Endothelial cell (in vitro differentiated cells): ENCODE measurements at regions not wholly inside any gene's neighbourhood (a gene's known extent, or its start where the extent isn't known, plus 50 kb on each side); places are given as distances from the start of the nearest gene placed in this dataset.

Source experiments
- DNase-seq: peaks from one replicate; pipeline ENCODE4 v3.0.0; 2021; ENCODE audit warnings: low spot score
- H3K27ac Mint-ChIP-seq: one replicate; pipeline ENCODE4 v1.8.0; 2021; ENCODE audit warnings: mixed read lengths, inconsistent platforms; ENCODE audit not compliant: unreplicated experiment
- H3K27me3 Mint-ChIP-seq: one replicate; pipeline ENCODE4 v1.8.0; 2021; ENCODE audit warnings: mild to moderate bottlenecking, moderate library complexity, mixed read lengths, inconsistent platforms; ENCODE audit not compliant: unreplicated experiment
- H3K36me3 Mint-ChIP-seq: one replicate; pipeline ENCODE4 v1.8.0; 2021; ENCODE audit warnings: mild to moderate bottlenecking, low read depth, mixed read lengths, inconsistent platforms; ENCODE audit not compliant: unreplicated experiment
- H3K4me1 Mint-ChIP-seq: one replicate; pipeline ENCODE4 v1.8.0; 2021; ENCODE audit warnings: mild to moderate bottlenecking, mixed read lengths, inconsistent platforms; ENCODE audit not compliant: unreplicated experiment
- H3K4me3 Mint-ChIP-seq: one replicate; pipeline ENCODE4 v1.8.0; 2021; ENCODE audit warnings: mild to moderate bottlenecking, mixed read lengths, inconsistent platforms; ENCODE audit not compliant: unreplicated experiment
- H3K9me3 Mint-ChIP-seq: one replicate; pipeline ENCODE4 v1.8.0; 2021; ENCODE audit warnings: mixed read lengths, inconsistent platforms; ENCODE audit not compliant: unreplicated experiment
- CTCF ChIP-seq: fragments of 200-600 bp; sonication (generic); IDR thresholded peaks from one replicate; pipeline ENCODE4 v1.5.0; 2021; ENCODE audit warnings: antibody characterized with exemption; ENCODE audit not compliant: unreplicated experiment

DNA sequence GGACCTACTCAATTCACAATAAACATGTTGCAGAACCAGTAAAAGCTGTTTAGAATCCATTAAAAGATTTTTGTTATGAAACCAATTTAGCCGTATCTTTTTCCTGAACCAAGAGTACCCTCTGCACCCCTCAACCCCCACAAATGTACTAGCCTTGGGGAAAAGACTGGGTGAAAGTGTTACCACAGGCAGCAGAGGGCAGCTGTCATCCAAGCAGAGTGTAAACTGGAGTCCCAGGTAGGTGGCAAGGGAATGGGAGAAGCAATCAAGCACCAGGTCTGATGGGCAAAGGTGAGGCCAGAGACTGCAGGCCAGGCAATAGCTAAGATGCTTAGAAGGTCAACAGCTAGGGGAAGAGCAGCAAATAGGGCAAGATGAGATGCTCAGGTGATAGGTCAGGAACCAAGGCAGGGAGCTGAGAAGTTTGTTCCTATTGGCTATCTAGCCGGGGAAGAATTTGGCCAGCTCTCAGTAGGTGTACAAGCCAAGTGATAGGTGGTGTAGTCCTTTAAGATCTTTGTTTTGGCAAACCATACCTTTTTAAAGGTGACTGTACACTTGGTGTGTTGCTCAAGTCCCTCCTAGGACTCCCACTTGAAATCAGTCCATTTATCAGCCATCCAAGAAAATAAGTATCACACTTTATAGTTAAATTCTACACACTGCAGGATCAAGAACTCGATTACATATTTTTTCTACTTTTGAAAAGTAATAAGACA lies 77.8 kb upstream of the CCDC112 start:
- no peaks in the 10 kb centered on the region for H3K9me3 Mint-ChIP-seq
- H3K27me3 Mint-ChIP-seq: peaks cover 2% of the 10 kb centered on the region
- no peak overlapping the region for H3K27ac Mint-ChIP-seq
- TF ChIP-seq CTCF: no peak
- H3K4me3 Mint-ChIP-seq: no peak overlapping the region
- DNase-seq: no peak
- H3K36me3 Mint-ChIP-seq: no peaks in the 10 kb centered on the region
- no peaks in the 10 kb centered on the region for H3K4me1 Mint-ChIP-seq

- no peaks in the 10 kb centered on the region for H3K9me3 Mint-ChIP-seq
Measured at GRCh38 chr5:115372146-115372545, 75.7 kb upstream of the CCDC112 start.

GRCh38 chr5:115369430-115370144 lies 73.1 kb upstream of the CCDC112 start:
- Mint-ChIP-seq H3K27ac (no peak overlapping the region), H3K4me3 (no peak overlapping the region)
- DNase-seq: no peak

More at GRCh38 chr5:115372146-115372545, 75.7 kb upstream of the CCDC112 start:
- Mint-ChIP-seq H3K27me3 (peaks cover 2% of the 10 kb centered on the region), H3K27ac (no peak overlapping the region), H3K4me1 (no peaks in the 10 kb centered on the region), H3K36me3 (no peaks in the 10 kb centered on the region), H3K4me3 (no peak overlapping the region)
- no peak for TF ChIP-seq CTCF
- DNase-seq: no peak

DNA sequence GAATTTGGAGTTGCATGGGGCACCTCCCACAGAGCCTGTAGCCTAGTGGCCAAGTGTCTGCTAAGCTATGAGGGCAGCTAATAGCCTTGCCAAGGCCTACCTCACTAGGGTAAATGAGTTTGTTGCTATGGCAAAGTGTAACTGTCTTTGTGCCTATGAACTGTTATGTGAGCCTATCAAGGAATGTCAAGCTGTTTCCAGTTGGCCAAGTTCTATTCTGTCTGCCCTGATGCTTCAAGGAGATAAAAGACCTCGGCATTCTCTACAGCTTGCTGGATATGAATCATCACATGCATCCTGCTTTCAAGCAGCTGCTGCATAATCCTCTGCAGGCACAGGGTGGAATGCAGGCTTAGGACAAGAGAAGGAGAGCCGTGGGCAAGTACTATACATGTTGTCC lies 69.8 kb upstream of the CCDC112 start:
- peak overlapping the region; percentile 89 for H3K27ac Mint-ChIP-seq

More at GRCh38 chr5:115369430-115370144, 73.1 kb upstream of the CCDC112 start:
- TF ChIP-seq CTCF: no peak
- Mint-ChIP-seq H3K36me3 (no peaks in the 10 kb centered on the region), H3K4me1 (peaks cover 14% of the 10 kb centered on the region), H3K27me3 (peaks cover 4% of the 10 kb centered on the region), H3K9me3 (no peaks in the 10 kb centered on the region)

More for the DNA sequence above, 69.8 kb upstream of the CCDC112 start:
- Mint-ChIP-seq H3K36me3 (no peaks in the 10 kb centered on the region), H3K27me3 (peaks cover 4% of the 10 kb centered on the region), H3K9me3 (no peaks in the 10 kb centered on the region), H3K4me1 (peaks cover 16% of the 10 kb centered on the region), H3K4me3 (no peak overlapping the region)
- TF ChIP-seq CTCF: no peak
- peak; percentile 12 for DNase-seq
